HG02973 (cell line): ENCODE measurements at regions not wholly inside any gene's neighbourhood (a gene's known extent, or its start where the extent isn't known, plus 50 kb on each side); places are given as distances from the start of the nearest gene placed in this dataset.

Source experiments
- ATAC-seq: cut with Tn5 transposase; IDR thresholded peaks from one replicate; pipeline ENCODE4 v1.9.1; 2021; ENCODE audit warnings: moderate library complexity; ENCODE audit not compliant: unreplicated experiment

DNA sequence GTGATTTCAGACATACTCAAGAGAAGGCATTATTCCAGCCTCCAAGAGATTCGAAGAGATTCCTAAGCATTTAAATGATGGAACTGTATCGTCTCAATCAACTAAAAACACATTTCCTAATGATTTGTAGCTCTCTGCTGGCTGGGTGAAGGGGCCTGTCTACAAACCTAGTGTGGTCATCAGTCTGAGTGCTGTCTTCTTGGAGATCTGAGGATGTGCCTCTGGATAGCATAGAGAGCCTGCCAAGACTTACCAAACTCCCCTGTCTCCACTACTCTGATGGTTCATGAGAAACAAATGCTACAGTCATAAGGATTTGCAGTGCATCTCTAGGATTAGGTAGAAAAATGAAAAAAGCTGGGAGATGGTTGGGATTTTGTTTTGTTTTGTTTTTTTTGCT is 176.9 kb upstream of the CITED2 start:
- no peak for ATAC-seq

DNA sequence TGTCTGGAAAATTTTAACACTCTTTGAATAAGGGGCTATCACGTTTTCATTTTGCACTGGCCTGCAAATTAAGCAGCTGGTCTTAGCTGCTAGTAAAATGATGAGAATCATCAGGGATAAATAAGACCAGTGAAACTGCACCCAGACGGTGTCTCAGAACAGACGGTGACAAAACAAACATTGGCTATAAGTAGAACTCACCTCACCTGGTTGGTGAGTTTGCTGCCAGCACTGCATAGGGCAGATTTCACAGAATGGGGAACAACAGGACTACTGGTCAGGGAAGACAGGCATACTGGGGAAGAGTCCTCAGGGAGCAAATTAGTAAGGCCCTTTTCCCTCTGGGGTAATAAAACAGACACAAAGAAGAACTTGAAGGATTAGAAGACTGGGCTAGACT is 175.9 kb upstream of the CITED2 start:
- no peak for ATAC-seq

DNA sequence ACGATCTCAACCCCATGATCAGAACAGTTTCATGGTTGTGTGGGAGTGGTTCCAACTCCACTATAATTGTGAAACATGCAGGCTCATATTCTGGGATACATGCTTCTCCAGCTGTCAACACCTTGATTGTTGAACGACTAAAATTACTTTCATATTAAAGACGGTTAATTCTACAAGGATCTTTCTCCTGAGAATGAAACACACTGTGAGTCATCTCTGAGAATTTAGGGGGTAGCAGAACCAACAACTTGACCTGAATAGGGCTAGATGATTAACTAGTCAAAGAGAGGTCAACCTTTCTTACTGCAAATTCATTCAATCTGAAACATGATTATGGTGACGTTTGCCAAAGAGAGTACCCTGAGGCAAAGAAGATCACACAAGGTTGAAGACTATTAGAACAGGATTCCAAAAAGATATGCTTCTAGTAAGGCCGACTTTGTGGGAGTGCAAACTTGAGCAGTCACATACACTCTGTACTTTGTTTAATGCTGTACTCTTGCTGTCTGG is 175.2 kb upstream of the CITED2 start:
- no peak for ATAC-seq

DNA sequence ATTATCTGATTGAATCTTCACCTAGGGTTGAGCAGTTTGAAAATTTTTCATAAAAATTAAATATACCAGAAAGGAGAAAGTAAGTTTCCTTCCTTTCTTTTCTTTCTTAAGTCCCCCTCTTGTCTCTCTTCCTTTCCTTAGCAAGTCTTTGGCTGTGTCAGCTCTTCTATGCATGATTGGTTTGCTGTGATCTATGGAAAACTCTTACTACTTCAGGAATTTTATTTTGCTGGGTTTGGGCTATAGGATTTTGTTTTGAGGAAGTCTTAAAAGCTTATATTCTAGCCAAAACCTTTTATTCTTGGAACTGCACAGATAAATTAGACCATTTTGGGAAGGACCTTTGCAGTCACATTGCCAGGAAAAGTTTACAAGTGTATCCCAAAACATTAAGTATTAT is 173.4 kb upstream of the CITED2 start:
- no peak for ATAC-seq

DNA sequence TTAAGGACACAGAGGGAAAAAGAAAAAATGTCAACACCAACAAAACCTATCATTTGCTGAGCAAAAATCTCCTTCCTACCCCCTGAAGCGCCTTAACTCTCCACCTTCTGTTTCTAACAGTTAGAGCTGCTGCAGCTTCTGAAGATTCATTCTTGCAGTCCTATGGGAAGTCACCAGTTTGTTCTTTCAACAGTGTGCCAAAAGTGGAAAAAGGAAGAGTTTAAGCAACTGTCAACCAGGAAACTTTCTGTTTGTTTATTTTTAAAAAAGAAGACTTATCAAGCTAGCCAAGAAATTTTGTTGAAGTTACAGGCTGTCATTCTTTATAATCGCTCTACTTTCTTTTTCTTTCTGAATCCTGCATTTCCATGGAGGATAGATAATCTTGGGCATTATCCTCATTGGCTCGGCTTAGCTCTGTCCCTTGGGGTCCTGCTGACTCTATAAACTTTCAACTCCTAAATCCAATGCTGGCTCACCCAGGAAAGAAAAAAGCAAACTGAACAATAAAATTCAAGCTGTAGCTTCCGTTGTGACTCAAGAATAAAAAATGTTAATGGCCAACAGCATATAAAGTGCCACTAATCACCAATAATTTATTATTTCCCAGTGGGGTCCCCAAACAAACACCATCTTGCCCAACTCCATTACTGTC is 172.8 kb upstream of the CITED2 start:
- no peak for ATAC-seq

DNA sequence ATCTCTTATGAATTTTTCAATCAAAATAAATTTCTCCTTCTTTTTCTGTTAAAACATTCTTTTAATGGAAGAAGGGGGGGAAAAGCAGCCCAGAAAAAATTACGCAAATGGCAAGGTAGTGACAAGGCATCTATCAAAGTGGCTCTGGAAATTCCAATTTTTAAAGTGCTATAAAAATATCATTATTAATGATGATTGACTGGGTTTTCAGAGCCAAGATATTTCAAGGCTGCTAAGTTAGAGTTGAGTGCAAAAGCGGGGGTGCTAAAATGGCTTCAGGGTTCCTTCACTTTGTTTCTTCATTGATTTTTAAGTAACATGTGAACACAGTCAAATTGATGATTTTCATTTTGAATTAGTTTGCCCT is 171.6 kb upstream of the CITED2 start:
- no peak for ATAC-seq

DNA sequence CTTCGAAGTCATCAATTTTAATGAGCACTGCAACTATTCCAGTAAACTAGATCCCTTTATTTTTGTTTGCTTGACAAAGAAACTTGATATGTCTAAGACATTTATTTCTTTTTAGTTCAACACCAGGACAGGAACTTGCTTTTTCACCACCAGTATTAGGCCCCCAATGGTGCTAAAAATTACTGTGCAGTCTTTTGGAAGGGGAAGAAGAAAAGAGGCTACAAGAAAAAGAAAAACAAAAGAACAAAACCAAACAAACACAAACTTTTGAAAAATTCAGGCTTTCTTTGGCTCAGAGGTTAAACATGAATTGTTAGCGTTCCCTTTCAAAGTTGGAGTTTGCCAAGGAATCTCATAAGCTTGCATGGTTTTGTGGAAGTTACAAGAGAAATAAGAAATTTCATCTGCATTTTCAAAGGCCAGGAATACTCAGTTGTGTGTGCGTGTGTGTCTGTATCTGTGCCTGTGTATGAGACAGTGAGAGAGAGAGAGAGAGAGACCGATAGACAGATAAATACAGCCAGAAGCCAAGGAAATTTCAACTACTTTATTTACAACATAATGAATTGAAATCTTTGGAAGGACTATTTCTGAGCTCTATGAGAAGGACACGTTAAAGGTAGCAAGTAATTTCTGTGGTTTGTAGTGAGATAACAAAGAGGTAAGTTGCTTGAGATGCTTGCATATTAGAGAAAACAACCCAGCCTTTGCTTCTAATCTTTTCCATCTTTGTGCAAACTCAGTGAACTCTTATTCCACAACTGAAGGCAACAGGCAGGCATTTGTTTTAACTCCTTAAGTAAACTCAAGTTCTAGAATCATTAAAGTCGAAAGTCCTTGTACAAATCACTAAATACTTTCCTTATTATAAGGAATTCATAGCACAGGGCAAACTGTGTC is 171.0 kb upstream of the CITED2 start:
- no peak for ATAC-seq

DNA sequence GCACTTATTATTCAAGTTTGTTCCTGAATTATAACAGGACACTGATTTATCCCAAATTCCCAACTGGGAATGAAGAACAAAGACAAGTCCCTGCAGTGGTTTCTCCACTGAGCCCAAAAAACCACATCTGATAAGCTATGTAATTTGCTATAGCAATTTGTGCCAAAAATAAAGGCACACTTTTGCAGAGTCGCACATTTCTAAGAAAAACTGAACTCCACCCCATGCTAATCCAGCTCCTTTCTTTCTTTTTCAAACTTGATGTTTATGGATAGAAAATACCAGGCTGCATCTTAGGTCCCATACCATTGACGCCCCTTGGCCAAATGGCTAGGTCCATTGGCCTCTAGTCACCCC is 170.2 kb upstream of the CITED2 start:
- ATAC-seq = no peak

DNA sequence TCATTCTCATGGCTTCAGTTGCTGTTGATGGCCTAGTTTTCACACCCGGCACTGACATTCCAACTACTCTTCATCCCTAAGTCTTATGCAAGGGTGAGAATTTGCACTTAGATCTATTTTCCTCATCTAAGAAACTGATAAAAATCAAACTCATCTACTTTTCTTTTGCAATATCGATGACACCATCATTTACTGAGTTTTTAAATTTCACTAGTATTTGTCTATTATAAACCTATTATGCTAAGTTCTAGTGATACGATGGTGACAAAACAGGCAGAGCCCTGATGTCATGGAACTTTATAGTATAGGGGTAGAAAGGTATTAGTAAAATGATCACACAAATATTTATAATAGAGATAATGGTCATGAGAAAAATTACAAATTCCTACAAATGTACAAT is 167.9 kb upstream of the CITED2 start:
- no peak for ATAC-seq

DNA sequence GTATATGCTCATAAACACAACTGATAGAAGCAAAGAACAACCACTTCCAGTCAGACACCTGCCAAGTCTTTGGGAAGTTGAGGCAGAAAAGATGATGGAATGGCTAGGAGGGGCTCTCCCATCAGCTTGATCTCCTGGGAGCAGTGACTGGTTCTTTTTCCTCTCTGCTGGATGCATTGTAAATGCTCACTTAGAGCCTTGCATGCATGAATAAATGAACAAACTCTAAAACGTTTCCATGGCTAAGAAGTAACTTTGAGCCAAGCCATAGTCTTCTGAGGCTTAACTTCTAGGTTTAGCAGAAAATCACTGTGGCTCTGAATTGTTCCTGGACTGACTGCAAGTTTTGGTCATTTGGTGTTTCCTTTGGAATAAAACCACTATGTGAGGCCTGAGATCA is 166.4 kb upstream of the CITED2 start:
- ATAC-seq = no peak

DNA sequence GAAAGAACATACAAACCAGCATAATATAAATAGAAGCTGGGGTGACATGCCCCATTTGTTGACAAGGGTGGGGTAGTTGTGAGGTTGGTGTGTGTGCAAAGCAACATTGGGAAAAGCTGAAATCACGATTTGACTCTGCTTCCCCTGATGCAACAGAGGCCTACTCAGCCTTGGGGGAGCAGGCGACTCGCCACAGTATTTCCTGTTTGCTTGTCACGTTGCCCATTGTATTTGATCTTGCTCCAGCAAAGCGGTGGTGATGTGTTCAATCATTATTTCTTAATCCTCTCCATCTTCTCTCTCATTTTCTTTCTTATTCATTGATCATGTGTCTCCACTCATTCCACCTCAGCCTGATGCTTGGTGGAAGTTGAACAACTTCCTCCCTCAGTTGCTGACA is 165.8 kb upstream of the CITED2 start:
- no peak for ATAC-seq

DNA sequence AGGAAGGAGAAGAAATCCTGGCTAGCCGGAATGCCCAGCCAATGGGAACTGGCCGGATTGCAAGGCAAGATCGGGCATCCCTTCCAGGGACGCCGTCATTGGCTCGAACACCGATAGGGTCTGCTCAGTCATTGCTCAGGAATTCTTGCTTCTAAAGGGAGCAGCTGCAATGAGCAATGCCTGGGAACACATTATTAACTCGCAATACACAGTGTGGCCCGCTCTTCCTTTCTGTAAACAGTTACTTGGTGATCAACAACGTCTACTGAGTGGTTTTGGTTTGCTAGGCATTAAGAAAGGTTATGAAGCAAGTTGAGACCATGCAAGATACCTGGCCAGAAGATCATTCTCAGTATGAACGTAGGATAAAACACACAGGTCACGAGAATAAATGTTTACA is 165.4 kb upstream of the CITED2 start:
- no peak for ATAC-seq

DNA sequence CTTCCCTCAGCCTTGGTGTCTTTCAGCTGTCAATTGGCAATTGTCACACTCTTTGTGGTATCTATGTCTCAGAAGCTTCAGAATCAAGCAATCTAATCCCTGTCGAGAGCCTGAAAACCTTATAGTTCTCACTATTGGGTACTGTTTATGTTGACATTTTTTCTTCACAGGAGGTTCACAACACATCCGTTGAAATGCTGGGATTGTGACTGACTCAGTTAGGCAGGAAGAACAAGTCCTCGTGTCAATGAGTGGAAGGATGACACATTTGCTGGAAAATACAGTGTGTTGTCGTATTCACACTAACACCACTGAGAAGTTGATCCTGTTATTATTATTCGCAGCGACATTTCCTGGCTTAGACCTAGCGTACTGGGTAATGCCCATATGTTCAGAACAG is 163.9 kb upstream of the CITED2 start:
- ATAC-seq = no peak

DNA sequence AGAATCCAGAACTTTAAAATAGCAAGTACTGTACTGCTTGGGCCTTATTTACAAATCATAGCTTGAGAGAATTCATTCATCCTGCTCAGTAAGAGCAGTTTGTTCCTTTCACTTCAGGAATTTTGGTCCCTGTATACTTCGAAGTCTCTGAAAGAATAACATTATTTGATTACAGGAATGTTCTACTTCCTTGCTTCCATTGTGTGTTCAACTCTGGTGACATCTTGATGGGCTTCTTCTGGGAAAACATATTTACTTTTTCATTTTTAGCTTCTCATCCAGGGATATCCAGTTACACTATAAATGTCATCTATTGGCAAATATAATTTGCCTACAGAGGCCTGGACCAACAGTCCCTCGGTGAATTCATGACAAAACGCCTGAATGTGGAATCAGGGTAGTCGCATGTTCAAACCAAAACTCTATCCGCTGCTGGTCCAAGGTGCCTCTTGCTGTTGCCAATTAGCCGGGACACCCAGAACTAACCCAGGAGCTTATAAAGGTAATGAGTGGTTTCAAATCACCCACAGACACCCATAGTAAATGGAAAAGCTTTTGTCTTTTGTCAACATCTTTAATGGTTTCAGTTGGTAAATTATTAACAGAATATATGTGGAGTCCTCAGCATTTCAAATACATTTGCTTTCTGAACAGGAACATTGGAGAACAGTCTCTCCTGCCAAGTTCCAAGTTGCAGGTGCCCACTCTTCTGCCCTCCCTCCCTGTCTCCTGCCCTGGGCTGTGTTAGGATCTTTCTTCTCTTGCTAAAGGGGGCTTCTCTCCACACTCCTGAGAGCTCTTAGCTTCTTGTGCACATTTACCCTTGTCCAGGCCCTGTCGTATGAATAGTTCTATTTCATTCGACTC is 162.5 kb upstream of the CITED2 start:
- ATAC-seq = no peak

DNA sequence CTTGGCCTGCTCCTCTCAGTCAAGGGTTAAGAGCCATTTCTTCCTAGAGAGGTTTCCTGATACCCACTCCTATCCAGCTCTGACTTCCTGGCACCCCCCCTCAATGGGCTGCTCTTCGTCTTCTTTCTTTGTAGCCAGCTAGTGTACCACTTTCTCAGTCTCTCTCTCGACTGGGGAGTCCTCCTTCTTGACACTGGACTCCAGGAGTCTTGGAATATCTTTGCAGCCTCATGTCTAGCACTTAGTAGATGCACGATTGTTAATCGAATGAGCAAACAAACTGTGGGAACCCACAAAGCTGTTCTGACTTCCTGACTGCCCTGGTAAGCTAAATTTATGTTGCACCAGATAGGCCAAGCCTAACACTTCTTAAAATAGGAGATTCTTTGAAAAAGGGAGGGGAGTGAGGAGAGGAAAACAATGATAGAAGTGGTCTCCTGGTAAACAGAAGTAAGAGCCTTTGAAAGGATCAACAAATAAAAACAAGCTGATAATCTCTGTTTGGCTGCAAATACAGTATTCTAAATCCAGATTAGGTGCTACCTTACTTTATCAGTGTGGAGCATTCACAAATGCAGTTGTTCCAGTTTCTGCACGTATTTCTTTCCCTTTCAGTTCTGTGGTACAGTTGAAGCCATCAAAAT is 160.1 kb upstream of the CITED2 start:
- no peak for ATAC-seq

DNA sequence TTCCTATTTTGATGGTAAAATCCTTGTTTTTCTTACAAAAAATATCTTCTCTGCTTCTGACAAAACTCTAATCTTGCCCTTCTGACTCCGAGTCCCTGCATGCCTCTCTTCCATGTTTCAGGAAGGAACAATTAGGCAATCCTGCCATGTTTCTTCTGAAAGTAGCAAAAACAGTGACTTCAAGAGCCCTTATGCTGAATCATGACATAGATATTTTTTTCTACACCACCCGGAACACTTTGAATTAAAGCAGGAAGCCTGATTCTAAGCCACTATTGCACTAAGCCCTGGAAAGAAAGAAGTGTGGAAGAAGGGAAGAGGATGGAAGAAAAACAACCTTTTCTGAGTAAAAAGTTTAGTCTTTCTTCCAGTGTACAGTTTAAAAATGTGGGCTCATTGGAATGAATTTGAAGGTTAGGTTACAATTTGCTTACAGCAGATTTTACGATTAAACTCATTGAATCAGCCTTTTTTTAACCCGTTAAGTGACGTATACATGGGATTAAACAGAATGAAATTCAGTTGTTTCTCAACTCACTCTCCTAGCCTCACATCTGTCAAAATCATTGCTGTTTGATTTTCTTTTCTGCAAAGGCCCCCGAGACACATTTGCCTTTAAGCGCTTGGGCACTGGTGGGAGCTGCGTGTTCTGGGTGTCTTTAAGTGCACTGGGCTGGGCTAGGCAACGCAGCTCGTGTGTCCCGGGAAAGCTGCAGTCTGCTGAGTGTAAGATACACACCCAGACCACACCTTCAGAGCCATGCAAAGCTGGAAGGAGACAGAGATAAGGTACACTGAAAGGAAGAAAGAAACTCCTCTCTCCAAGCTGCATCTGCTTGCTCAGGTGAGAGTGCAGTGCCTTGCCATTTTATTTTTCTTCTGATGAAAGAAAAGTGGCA is 159.4 kb upstream of the CITED2 start:
- ATAC-seq = no peak

DNA sequence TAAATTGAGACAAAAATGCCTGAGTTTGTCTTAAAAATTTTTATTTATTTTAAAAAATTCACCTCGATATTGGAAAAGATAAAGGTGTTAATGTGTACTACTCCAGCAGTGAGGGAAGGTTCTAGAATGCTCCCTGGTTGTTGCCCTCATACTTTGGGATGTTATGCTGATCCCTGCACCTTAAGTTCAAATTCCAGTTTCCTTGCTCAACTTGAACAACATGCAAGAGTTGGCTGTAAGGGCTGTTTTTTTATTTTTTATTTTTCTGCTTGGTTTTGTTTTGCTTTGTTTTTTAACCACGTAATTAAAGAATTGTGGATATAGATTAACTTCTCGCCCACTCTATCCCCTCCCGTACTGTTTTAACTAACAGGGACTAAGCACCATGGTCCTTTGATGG is 158.7 kb upstream of the CITED2 start:
- no peak for ATAC-seq

DNA sequence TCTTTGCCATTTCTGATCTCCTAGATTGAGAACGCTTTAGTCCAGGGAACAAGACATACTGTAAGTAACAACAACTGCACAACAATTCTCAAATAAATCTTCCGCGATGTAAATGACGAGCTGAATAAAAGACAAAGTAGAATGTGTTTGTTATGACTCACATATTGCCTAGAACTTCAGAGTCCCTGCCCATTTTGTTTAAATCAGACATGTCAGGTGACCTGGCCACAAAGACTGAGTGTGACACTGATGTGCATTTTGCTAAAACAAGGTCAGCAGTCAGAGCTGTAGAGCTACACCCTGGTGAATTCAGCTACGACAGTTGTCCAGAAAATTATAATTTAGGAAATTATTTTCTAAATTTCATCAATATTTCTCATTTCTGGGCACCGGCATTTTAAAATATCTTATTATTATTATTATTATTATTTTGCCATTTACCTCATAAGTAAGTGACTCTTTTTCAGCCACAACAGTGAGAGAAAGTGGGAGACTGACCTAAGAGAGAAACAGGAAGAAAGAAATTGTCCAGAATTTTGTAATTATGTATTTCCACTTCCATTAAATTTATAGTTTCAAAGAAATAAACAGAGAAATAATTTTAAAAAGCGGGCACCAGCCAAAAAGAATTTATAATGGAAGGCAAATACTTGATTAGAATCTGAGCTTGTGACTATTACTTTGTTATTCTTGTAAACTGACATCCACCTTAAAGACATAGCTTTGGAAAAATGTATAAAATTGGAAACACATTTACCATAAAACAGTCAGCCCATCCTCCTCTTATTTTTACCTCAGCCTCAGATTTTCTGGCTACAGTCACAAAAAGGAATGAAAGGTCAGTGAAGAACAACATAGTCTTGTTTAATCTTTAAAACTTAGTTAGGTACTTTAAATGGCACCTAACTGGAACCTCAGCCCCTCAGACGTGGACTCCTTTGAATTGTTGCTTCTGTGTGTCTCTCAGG is 157.0 kb upstream of the CITED2 start:
- ATAC-seq = peak; percentile 56

DNA sequence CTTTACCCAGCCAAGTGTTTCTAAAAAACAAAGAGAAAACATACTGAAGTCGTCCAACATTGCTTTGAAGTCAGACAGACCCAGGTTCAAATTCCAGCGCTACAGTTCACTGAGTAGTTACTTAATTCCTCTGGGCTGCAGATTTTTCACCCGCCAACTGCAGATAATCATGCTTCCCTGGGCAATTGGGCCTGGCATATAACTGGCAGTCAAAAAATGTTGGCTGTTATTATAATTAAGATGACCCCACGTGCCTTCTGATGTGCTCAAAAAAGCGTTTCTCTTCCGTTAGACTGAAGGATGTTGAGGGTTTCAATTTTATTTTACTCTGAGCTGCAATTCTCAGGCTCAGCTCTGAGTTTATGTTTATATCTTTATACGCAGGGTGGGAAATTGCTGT is 156.1 kb upstream of the CITED2 start:
- no peak for ATAC-seq
